Thyroid gland (tissue), 4 donors: ENCODE measurements at regions not wholly inside any gene's neighbourhood (a gene's known extent, or its start where the extent isn't known, plus 50 kb on each side); places are given as distances from the start of the nearest gene placed in this dataset.

Source experiments
- DNase-seq, 2 donors: peaks; one replicate each; pipeline ENCODE4 v3.0.0-alpha.2; 2019
- H3K27ac ChIP-seq, 3 donors: fragments of 200-600 bp; sonication (generic); 1 replicate in 2 of 3; 2 replicates in 1 of 3; pipeline ENCODE4 v1.5.1; 2016 to 2019; ENCODE audit warnings: mild to moderate bottlenecking in 1 of 3, moderate library complexity in 1 of 3
- H3K27me3 ChIP-seq: fragments of 200-600 bp; sonication (generic); one replicate; pipeline ENCODE4 v1.5.1; 2019
- H3K36me3 ChIP-seq, 2 donors: fragments of 200-600 bp; sonication (generic); one replicate each; pipeline ENCODE4 v1.5.1; 2016 to 2019
- H3K4me1 ChIP-seq, 2 donors: fragments of 200-600 bp; sonication (generic); one replicate each; pipeline ENCODE4 v1.5.1; 2017 to 2019
- H3K4me3 ChIP-seq, 3 donors: fragments of 200-600 bp; sonication (generic); replicated peaks in 1 of 3; 1 replicate in 2 of 3; 2 replicates in 1 of 3; pipeline ENCODE4 v1.5.1; 2016; ENCODE audit warnings: mild to moderate bottlenecking in 1 of 3
- H3K9me3 ChIP-seq: fragments of 200-600 bp; sonication (generic); one replicate; pipeline ENCODE4 v1.5.1; 2017
- POLR2A ChIP-seq, 2 donors: fragments of 450-650 bp; IDR thresholded peaks; one replicate each; pipeline ENCODE4 v1.6.1; 2017; ENCODE audit warnings: antibody characterized with exemption in 2 of 2, mild to moderate bottlenecking in 2 of 2, moderate library complexity in 1 of 2
- WGBS, 2 donors: methylation state at CpG; one replicate each; pipeline ENCODE4 v1.1.5; 2017; 5-methylcytosine and 5-hydroxymethylcytosine counted together
- intact Hi-C: fragments of 100-400 bp; cut with DNase I; formaldehyde crosslinking; loops from one replicate; pipeline ENCODE4 v1.15.1; 2023
- TF ChIP-seq, protein P1 (sequence below), 6 experiments: fragments of 200-600 bp in 3 of 6; fragments of 450-650 bp in 3 of 6; sonication (generic) in 3 of 6; IDR thresholded peaks; one replicate each; pipeline ENCODE4 v1.5.1; 2016 to 2019; ENCODE audit warnings: antibody characterized with exemption in 6 of 6, mild to moderate bottlenecking in 2 of 6, inconsistent platforms in 1 of 6, moderate library complexity in 1 of 6

DNA sequence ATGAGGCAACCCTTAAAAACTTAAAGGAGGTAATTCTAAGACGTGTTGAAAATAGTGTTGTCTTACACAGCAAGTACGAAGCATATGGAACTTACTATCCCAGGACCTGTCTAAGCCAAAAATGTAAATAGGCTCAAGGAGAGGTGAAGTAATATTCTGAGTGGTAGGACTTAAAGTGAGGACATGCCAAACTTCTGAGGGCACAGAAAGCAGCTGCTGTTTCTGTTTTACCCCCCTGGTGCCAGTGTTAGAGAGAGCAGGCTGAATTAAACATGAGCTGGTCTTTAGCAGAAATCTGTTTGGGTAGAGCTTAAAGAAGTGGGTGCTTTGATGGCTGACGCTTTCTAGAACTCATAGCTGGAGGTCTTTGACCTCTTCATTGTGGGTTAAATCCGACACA lies 149.7 kb upstream of the NPHP3 start:
- 89 to 94% methylated on average over 4 of the region's 4 CpGs for whole genome bisulfite sequencing, 2 donors
- H3K27me3 ChIP-seq: no peaks in the 10 kb centered on the region
- no peaks in the 10 kb centered on the region for H3K36me3 ChIP-seq
- no peak for DNase-seq
- no peaks in the 10 kb centered on the region for H3K4me1 ChIP-seq
- no peak overlapping the region for H3K4me3 ChIP-seq
- intact Hi-C loops: no loop called here
- no peak overlapping the region for H3K27ac ChIP-seq
- TF ChIP-seq, protein P1, sequence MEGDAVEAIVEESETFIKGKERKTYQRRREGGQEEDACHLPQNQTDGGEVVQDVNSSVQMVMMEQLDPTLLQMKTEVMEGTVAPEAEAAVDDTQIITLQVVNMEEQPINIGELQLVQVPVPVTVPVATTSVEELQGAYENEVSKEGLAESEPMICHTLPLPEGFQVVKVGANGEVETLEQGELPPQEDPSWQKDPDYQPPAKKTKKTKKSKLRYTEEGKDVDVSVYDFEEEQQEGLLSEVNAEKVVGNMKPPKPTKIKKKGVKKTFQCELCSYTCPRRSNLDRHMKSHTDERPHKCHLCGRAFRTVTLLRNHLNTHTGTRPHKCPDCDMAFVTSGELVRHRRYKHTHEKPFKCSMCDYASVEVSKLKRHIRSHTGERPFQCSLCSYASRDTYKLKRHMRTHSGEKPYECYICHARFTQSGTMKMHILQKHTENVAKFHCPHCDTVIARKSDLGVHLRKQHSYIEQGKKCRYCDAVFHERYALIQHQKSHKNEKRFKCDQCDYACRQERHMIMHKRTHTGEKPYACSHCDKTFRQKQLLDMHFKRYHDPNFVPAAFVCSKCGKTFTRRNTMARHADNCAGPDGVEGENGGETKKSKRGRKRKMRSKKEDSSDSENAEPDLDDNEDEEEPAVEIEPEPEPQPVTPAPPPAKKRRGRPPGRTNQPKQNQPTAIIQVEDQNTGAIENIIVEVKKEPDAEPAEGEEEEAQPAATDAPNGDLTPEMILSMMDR (IDR thresholded peaks at IDR 0.05): no peak
- no peak for TF ChIP-seq POLR2A (IDR thresholded peaks at IDR 0.05)
- no peaks in the 10 kb centered on the region for H3K9me3 ChIP-seq

DNA sequence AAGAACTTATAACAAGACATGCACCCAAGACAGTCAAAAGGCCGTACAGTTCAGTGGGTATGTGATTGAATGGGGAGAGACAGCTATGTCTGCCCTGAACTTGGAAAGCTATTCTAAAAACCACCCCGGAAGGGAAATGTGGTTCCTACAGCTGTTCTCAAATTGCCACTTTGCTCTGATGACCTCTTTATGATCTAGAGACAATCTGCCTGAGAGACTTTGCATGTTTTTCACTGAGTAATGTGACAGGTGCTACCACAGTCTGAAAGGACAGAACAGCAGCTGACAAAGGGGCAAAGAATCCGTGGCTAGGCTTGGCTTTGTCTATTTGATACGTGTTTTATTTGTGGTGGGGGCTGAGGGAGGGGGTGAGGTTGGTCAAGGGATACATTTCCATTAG lies 148.3 kb upstream of the NPHP3 start:
- no peaks in the 10 kb centered on the region for H3K9me3 ChIP-seq
- TF ChIP-seq, protein P1 (IDR thresholded peaks at IDR 0.05): no peak
- TF ChIP-seq POLR2A (IDR thresholded peaks at IDR 0.05): no peak
- H3K4me1 ChIP-seq: no peaks in the 10 kb centered on the region
- DNase-seq: no peak
- no peaks in the 10 kb centered on the region for H3K36me3 ChIP-seq
- WGBS, 2 donors: 71 to 79% methylated on average over 4 of the region's 4 CpGs
- H3K27me3 ChIP-seq: no peaks in the 10 kb centered on the region
- intact Hi-C loops: no loop called here
- no peak overlapping the region for H3K27ac ChIP-seq
- H3K4me3 ChIP-seq: no peak overlapping the region

DNA sequence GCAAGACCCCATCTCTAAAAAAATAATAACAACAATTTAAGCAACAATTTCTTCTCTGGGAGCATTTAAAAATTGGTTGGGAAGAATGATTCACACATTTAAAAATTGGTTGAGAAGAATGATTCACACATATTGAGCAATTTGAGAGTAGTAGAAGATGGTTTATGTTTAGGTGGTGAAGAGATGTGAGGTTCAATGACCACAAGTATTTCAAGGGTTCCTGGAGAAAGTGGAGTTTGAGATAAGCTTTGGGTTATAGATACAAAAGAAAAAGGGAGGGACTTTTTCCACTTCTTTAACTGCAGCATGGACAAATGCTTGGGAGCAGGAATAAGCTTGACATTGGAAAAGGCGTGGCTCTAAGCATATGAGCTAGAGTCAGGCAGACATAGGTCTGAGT lies 145.7 kb upstream of the NPHP3 start:
- Histone ChIP-seq H3K27me3 (no peaks in the 10 kb centered on the region), H3K4me3 (no peak overlapping the region), H3K4me1 (no peaks in the 10 kb centered on the region), H3K36me3 (no peaks in the 10 kb centered on the region), H3K27ac (no peak overlapping the region), H3K9me3 (no peaks in the 10 kb centered on the region)
- WGBS, 2 donors: 79 to 85% methylated on average over 1 of the region's 1 CpG
- TF ChIP-seq, protein P1 (IDR thresholded peaks at IDR 0.05): no peak
- TF ChIP-seq POLR2A (IDR thresholded peaks at IDR 0.05): no peak
- intact Hi-C loops: no loop called here
- DNase-seq: no peak

DNA sequence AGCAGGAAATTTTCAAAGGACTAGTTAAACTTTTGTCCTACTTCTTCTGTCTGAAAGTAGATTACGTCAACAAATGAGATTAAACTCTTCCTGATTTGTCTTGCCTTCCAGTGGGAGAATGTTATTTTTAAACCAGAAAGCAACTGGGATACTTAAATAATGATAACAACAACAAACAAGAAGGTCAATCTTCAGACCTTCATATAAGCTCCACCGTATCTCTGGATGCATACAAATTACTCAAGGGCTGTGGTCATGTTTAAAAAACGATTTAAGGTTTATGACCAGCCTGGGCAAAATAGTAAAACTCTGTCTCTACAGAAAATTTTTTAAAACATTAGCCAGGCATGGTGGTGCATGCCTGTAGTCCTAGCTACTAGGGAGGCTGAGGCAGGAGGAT lies 145.3 kb upstream of the NPHP3 start:
- DNase-seq: no peak
- Histone ChIP-seq H3K4me3 (no peak overlapping the region), H3K9me3 (no peaks in the 10 kb centered on the region), H3K4me1 (no peaks in the 10 kb centered on the region), H3K27ac (no peak overlapping the region), H3K36me3 (no peaks in the 10 kb centered on the region), H3K27me3 (no peaks in the 10 kb centered on the region)
- intact Hi-C loops: no loop called here
- WGBS, 2 donors: 67 to 69% methylated on average over 3 of the region's 3 CpGs
- TF ChIP-seq, protein P1 (IDR thresholded peaks at IDR 0.05): no peak
- TF ChIP-seq POLR2A (IDR thresholded peaks at IDR 0.05): no peak

DNA sequence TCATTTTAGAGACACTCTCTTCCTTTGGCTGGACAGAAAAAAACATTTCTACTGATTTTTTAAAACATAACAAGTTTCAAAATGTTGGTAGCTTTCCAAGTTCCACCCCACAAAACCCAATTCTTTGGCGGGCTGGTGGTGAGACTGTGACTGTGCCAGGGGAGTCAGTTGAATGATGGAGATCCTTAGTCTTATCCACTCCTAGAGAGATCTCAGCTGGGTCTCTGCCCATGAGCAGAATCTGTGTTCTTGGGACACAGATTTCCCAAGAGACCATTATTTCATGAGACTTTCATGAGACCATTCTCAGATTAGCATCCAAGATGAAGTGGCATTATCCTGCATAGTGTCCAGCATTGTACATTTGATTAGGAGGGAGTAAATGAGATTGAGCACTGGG lies 135.1 kb upstream of the NPHP3 start:
- intact Hi-C loops: no loop called here
- Histone ChIP-seq H3K27me3 (no peaks in the 10 kb centered on the region), H3K9me3 (no peaks in the 10 kb centered on the region), H3K27ac (no peak overlapping the region), H3K4me3 (no peak overlapping the region), H3K4me1 (no peaks in the 10 kb centered on the region), H3K36me3 (no peaks in the 10 kb centered on the region)
- no peak for DNase-seq
- WGBS, 2 donors: 87 to 88% methylated on average over 1 of the region's 1 CpG
- no peak for TF ChIP-seq POLR2A (IDR thresholded peaks at IDR 0.05)
- TF ChIP-seq, protein P1 (IDR thresholded peaks at IDR 0.05): no peak
